ENCODE measurements at regions not wholly inside any gene's neighbourhood (a gene's known extent, or its start where the extent isn't known, plus 50 kb on each side); places are given as distances from the start of the nearest gene placed in this dataset.
"Not testable (repeated sequence)": the region's sequence is repeated elsewhere in the genome, so short reads cannot be mapped to it uniquely, and the experiment has no call there.

- DNase-seq = no peak
Observed at GRCh38 chr7:82701949-82702348, 258.4 kb upstream of the CACNA2D1 start.

- no peak for DNase-seq
Observed at GRCh38 chr7:82700741-82701140, 257.2 kb upstream of the CACNA2D1 start.

GRCh38 chr7:82699773-82700186 is 256.2 kb upstream of the CACNA2D1 start:
- no peak for DNase-seq

- DNase-seq = no peak
Observed at GRCh38 chr7:82697897-82698296, 254.3 kb upstream of the CACNA2D1 start.

GRCh38 chr7:82696631-82697030 is 253.1 kb upstream of the CACNA2D1 start:
- no peak for DNase-seq

GRCh38 chr7:82694022-82694421 is 250.4 kb upstream of the CACNA2D1 start:
- no peak for DNase-seq

GRCh38 chr7:82690929-82691328 is 247.4 kb upstream of the CACNA2D1 start:
- no peak for DNase-seq

- no peak for DNase-seq
Observed at GRCh38 chr7:82685214-82685613, 241.6 kb upstream of the CACNA2D1 start.

GRCh38 chr7:82678716-82679115 is 235.1 kb upstream of the CACNA2D1 start:
- DNase-seq = no peak

GRCh38 chr7:82678259-82678658 is 234.7 kb upstream of the CACNA2D1 start:
- no peak for DNase-seq

GRCh38 chr7:82677493-82677892 is 233.9 kb upstream of the CACNA2D1 start:
- no peak for DNase-seq

GRCh38 chr7:82676777-82677463 is 233.3 kb upstream of the CACNA2D1 start:
- DNase-seq = no peak

- no peak for DNase-seq
Observed at GRCh38 chr7:82675396-82675795, 231.8 kb upstream of the CACNA2D1 start.

GRCh38 chr7:82674268-82674667 is 230.7 kb upstream of the CACNA2D1 start:
- DNase-seq = no peak

GRCh38 chr7:82672078-82672477 is 228.5 kb upstream of the CACNA2D1 start:
- DNase-seq = no peak

GRCh38 chr7:82669141-82669540 is 225.6 kb upstream of the CACNA2D1 start:
- DNase-seq = no peak

GRCh38 chr7:82668676-82669075 is 225.1 kb upstream of the CACNA2D1 start:
- DNase-seq = no peak

GRCh38 chr7:82665966-82666507 is 222.5 kb upstream of the CACNA2D1 start:
- DNase-seq = no peak

- no peak for DNase-seq
Observed at GRCh38 chr7:82655965-82656364, 212.4 kb upstream of the CACNA2D1 start.

- not testable (repeated sequence) for DNase-seq
Observed at GRCh38 chr7:82650095-82650494, 206.5 kb upstream of the CACNA2D1 start.

GRCh38 chr7:82633592-82633991 is 190.0 kb upstream of the CACNA2D1 start:
- no peak for DNase-seq

GRCh38 chr7:82631998-82632397 is 188.4 kb upstream of the CACNA2D1 start:
- no peak for DNase-seq

GRCh38 chr7:82629583-82629982 is 186.0 kb upstream of the CACNA2D1 start:
- no peak for DNase-seq

- no peak for DNase-seq
Observed at GRCh38 chr7:82625377-82625776, 181.8 kb upstream of the CACNA2D1 start.

All from skin of body (tissue), 1 donor.